ENCODE measurements at regions not wholly inside any gene's neighbourhood (a gene's known extent, or its start where the extent isn't known, plus 50 kb on each side); places are given as distances from the start of the nearest gene placed in this dataset.
"Not testable (repeated sequence)": the region's sequence is repeated elsewhere in the genome, so short reads cannot be mapped to it uniquely, and the experiment has no call there.

- DNase-seq = no peak
Observed at GRCh38 chr13:106088085-106088484, 447.4 kb downstream of the EFNB2 start.

GRCh38 chr13:106087201-106087600 lies 448.3 kb downstream of the EFNB2 start:
- no peak for DNase-seq

- no peak for DNase-seq
Observed at GRCh38 chr13:106083620-106084350, 451.7 kb downstream of the EFNB2 start.

- not testable (repeated sequence) for DNase-seq
Observed at GRCh38 chr13:106081221-106081620, 454.2 kb downstream of the EFNB2 start.

GRCh38 chr13:106078191-106078590 lies 457.3 kb downstream of the EFNB2 start:
- no peak for DNase-seq

- DNase-seq = no peak
Observed at GRCh38 chr13:106077017-106077416, 458.4 kb downstream of the EFNB2 start.

GRCh38 chr13:106072014-106072413 lies 463.4 kb downstream of the EFNB2 start:
- no peak for DNase-seq

- DNase-seq = no peak
Observed at GRCh38 chr13:106063591-106064313, 471.7 kb downstream of the EFNB2 start.

- no peak for DNase-seq
Observed at GRCh38 chr13:106061781-106062180, 473.7 kb downstream of the EFNB2 start.

GRCh38 chr13:106056851-106057250 lies 478.6 kb downstream of the EFNB2 start:
- no peak for DNase-seq

GRCh38 chr13:106052200-106052767 lies 483.2 kb downstream of the EFNB2 start:
- no peak for DNase-seq

- no peak for DNase-seq
Observed at GRCh38 chr13:106049171-106049570, 486.3 kb downstream of the EFNB2 start.

- no peak for DNase-seq
Observed at GRCh38 chr13:106048386-106048785, 487.1 kb downstream of the EFNB2 start.

- no peak for DNase-seq
Observed at GRCh38 chr13:106047859-106048258, 487.6 kb downstream of the EFNB2 start.

- DNase-seq = no peak
Observed at GRCh38 chr13:106042996-106043581, 492.4 kb downstream of the EFNB2 start.

GRCh38 chr13:106041445-106041844 lies 494.0 kb downstream of the EFNB2 start:
- DNase-seq = no peak

- no peak for DNase-seq
Observed at GRCh38 chr13:106038752-106039151, 496.7 kb downstream of the EFNB2 start.

- DNase-seq = no peak
Observed at GRCh38 chr13:106036870-106037269, 498.6 kb downstream of the EFNB2 start.

GRCh38 chr13:106034201-106034600 lies 501.3 kb downstream of the EFNB2 start:
- no peak for DNase-seq

GRCh38 chr13:106033659-106034058 lies 501.8 kb downstream of the EFNB2 start:
- no peak for DNase-seq

GRCh38 chr13:106032441-106032840 lies 503.0 kb downstream of the EFNB2 start:
- DNase-seq = no peak

GRCh38 chr13:106029676-106030290 lies 505.7 kb downstream of the EFNB2 start:
- DNase-seq = no peak

- DNase-seq = no peak
Observed at GRCh38 chr13:106028911-106029310, 506.6 kb downstream of the EFNB2 start.

Data from DMS153 (cell line).